GM21825 (cell line): ENCODE measurements at regions not wholly inside any gene's neighbourhood (a gene's known extent, or its start where the extent isn't known, plus 50 kb on each side); places are given as distances from the start of the nearest gene placed in this dataset.
"Not testable (repeated sequence)": the region's sequence is repeated elsewhere in the genome, so short reads cannot be mapped to it uniquely, and the experiment has no call there.

Experiments
- ATAC-seq: cut with Tn5 transposase; IDR thresholded peaks from one replicate; pipeline ENCODE4 v1.9.1; 2021; ENCODE audit warnings: mild to moderate bottlenecking, moderate library complexity; ENCODE audit not compliant: unreplicated experiment

GRCh38 chr6:155654474-155654873 lies 198.8 kb upstream of the NOX3 start:
- no peak for ATAC-seq

- no peak for ATAC-seq
These were observed 192.7 kb upstream of the NOX3 start for GRCh38 chr6:155648301-155648700.

GRCh38 chr6:155647354-155647753 lies 191.7 kb upstream of the NOX3 start:
- no peak for ATAC-seq

- no peak for ATAC-seq
These were observed 190.8 kb upstream of the NOX3 start for GRCh38 chr6:155646443-155646842.

- no peak for ATAC-seq
These were observed 189.7 kb upstream of the NOX3 start for GRCh38 chr6:155645325-155645724.

GRCh38 chr6:155641603-155642002 lies 186.0 kb upstream of the NOX3 start:
- ATAC-seq: no peak

- no peak for ATAC-seq
These were observed 182.6 kb upstream of the NOX3 start for GRCh38 chr6:155638200-155638599.

GRCh38 chr6:155635416-155635815 lies 179.8 kb upstream of the NOX3 start:
- no peak for ATAC-seq

- ATAC-seq: no peak
These were observed 174.4 kb upstream of the NOX3 start for GRCh38 chr6:155630085-155630484.

- ATAC-seq: no peak
These were observed 174.0 kb upstream of the NOX3 start for GRCh38 chr6:155629652-155630051.

- peak; percentile 78 for ATAC-seq
These were observed 172.7 kb upstream of the NOX3 start for GRCh38 chr6:155628306-155628705.

GRCh38 chr6:155627722-155628212 lies 172.1 kb upstream of the NOX3 start:
- ATAC-seq: not testable (repeated sequence)

- no peak for ATAC-seq
These were observed 168.0 kb upstream of the NOX3 start for GRCh38 chr6:155623450-155624178.

- ATAC-seq: no peak
These were observed 159.0 kb upstream of the NOX3 start for GRCh38 chr6:155614606-155615005.

GRCh38 chr6:155611742-155612141 lies 156.1 kb upstream of the NOX3 start:
- no peak for ATAC-seq

GRCh38 chr6:155604991-155605390 lies 149.4 kb upstream of the NOX3 start:
- ATAC-seq: no peak

GRCh38 chr6:155599561-155599960 lies 143.9 kb upstream of the NOX3 start:
- no peak for ATAC-seq

GRCh38 chr6:155599160-155599559 lies 143.5 kb upstream of the NOX3 start:
- no peak for ATAC-seq

GRCh38 chr6:155595284-155595683 lies 139.6 kb upstream of the NOX3 start:
- no peak for ATAC-seq

- no peak for ATAC-seq
These were observed 136.1 kb upstream of the NOX3 start for GRCh38 chr6:155591741-155592140.

- ATAC-seq: no peak
These were observed 133.6 kb upstream of the NOX3 start for GRCh38 chr6:155589190-155589589.

- ATAC-seq: no peak
These were observed 132.2 kb upstream of the NOX3 start for GRCh38 chr6:155587817-155588216.

- ATAC-seq: no peak
These were observed 130.5 kb upstream of the NOX3 start for GRCh38 chr6:155586090-155586489.
